A673 (cell line): ENCODE measurements at regions not wholly inside any gene's neighbourhood (a gene's known extent, or its start where the extent isn't known, plus 50 kb on each side); places are given as distances from the start of the nearest gene placed in this dataset.

Source experiments
- BruUV-seq: library from RNA; stranded (reverse); fragments of 400-500 nt; replicated peaks from 2 replicates; lab custom pipeline; 2021; lab: Mats Ljungman, UMichigan
- CTCF ChIA-PET: fragments of 300-600 bp; sonication (Branson Sonifier 250); formaldehyde crosslinking; loops from one replicate; lab custom pipeline; 2022; ENCODE audit warnings: antibody characterized with exemption; lab: Charles Lee
- POLR2A ChIA-PET: fragments of 300-600 bp; sonication (Branson Sonifier 250); formaldehyde crosslinking; loops from one replicate; lab custom pipeline; 2022; ENCODE audit warnings: antibody characterized with exemption; ENCODE audit not compliant: low non-redundant PET; lab: Charles Lee
- DNase-seq: peaks from one replicate; pipeline ENCODE4 v3.0.0-alpha.2; 2015; ENCODE audit warnings: low spot score
- H3K27ac ChIP-seq: fragments of 200-600 bp; sonication (generic); 2 replicates; pipeline ENCODE4 v1.5.1; 2016; ENCODE audit warnings: mixed run types, low read depth, mild to moderate bottlenecking, mixed read lengths, antibody characterized with exemption, low read length; ENCODE audit not compliant: poor library complexity, severe bottlenecking
- H3K27me3 ChIP-seq: fragments of 200-600 bp; sonication (generic); replicated peaks from 2 replicates; pipeline ENCODE4 v1.6.1; 2017; ENCODE audit warnings: mixed run types, low read depth, mild to moderate bottlenecking, mixed read lengths, antibody characterized with exemption, low read length; ENCODE audit not compliant: insufficient read depth, poor library complexity
- H3K36me3 ChIP-seq: fragments of 200-600 bp; sonication (generic); 2 replicates; pipeline ENCODE4 v1.6.1; 2016; ENCODE audit warnings: mixed run types, mild to moderate bottlenecking, mixed read lengths, antibody characterized with exemption, low read length; ENCODE audit not compliant: insufficient read depth, poor library complexity, severe bottlenecking
- H3K4me1 ChIP-seq: fragments of 200-600 bp; sonication (generic); 2 replicates; pipeline ENCODE4 v1.6.1; 2017; ENCODE audit warnings: mixed run types, mild to moderate bottlenecking, mixed read lengths, antibody characterized with exemption, low read length; ENCODE audit not compliant: insufficient read depth, poor library complexity, severe bottlenecking
- H3K4me3 ChIP-seq: fragments of 200-600 bp; sonication (generic); 2 replicates; pipeline ENCODE4 v1.5.1; 2016; ENCODE audit warnings: low read depth, mixed run types, mild to moderate bottlenecking, mixed read lengths, low read length; ENCODE audit not compliant: poor library complexity, severe bottlenecking
- H3K9me3 ChIP-seq: fragments of 200-600 bp; sonication (generic); 2 replicates; pipeline ENCODE4 v1.6.1; 2016; ENCODE audit warnings: mixed run types, low read depth, mild to moderate bottlenecking, mixed read lengths, antibody characterized with exemption, low read length; ENCODE audit not compliant: poor library complexity, severe bottlenecking
- CTCF ChIP-seq: fragments of 300-800, 200-600 bp; sonication (generic); conservative IDR thresholded peaks from 2 replicates; pipeline ENCODE4 v1.5.1; 2017; ENCODE audit warnings: low read depth, mild to moderate bottlenecking, antibody characterized with exemption, low read length, moderate library complexity, mixed read lengths
- EZH2 ChIP-seq: fragments of 200-600 bp; sonication (generic); IDR thresholded peaks from 2 replicates; pipeline ENCODE4 v1.6.1; 2017; ENCODE audit warnings: borderline replicate concordance, low read depth, mild to moderate bottlenecking, mixed read lengths, antibody characterized with exemption, low read length; ENCODE audit not compliant: poor library complexity, severe bottlenecking
- intact Hi-C: fragments of 100-400 bp; cut with micrococcal nuclease; formaldehyde crosslinking; loops from one replicate; pipeline ENCODE4 v1.10.0; 2022; ENCODE audit not compliant: unreplicated experiment

GRCh38 chr15:98266295-98266694, 305.8 kb downstream of the ARRDC4 start:
- DNase-seq = no peak
- CTCF ChIA-PET = no interaction called here
- Histone ChIP-seq H3K27me3 (no peaks in the 10 kb centered on the region), H3K4me1 (no peaks in the 10 kb centered on the region), H3K27ac (no peak overlapping the region), H3K4me3 (no peak overlapping the region), H3K36me3 (no peaks in the 10 kb centered on the region), H3K9me3 (peaks cover 3% of the 10 kb centered on the region)
- TF ChIP-seq EZH2 = no peak
- TF ChIP-seq CTCF = no peak
- intact Hi-C loops = no loop called here
- POLR2A ChIA-PET = no interaction called here
- BruUV-seq = no TSS peak

GRCh38 chr15:98268163-98268562, 307.7 kb downstream of the ARRDC4 start:
- Histone ChIP-seq H3K4me1 (no peaks in the 10 kb centered on the region), H3K27me3 (no peaks in the 10 kb centered on the region), H3K36me3 (no peaks in the 10 kb centered on the region), H3K27ac (no peak overlapping the region), H3K4me3 (no peak overlapping the region), H3K9me3 (peaks cover 3% of the 10 kb centered on the region)
- BruUV-seq = no TSS peak
- no peak for TF ChIP-seq EZH2
- no peak for TF ChIP-seq CTCF
- CTCF ChIA-PET = no interaction called here
- DNase-seq = no peak
- POLR2A ChIA-PET = no interaction called here
- intact Hi-C loops = no loop called here

GRCh38 chr15:98272625-98273024, 312.1 kb downstream of the ARRDC4 start:
- Histone ChIP-seq H3K4me3 (no peak overlapping the region), H3K27ac (no peak overlapping the region), H3K4me1 (no peaks in the 10 kb centered on the region), H3K36me3 (no peaks in the 10 kb centered on the region), H3K27me3 (no peaks in the 10 kb centered on the region), H3K9me3 (no peaks in the 10 kb centered on the region)
- POLR2A ChIA-PET = no interaction called here
- intact Hi-C loops = no loop called here
- DNase-seq = no peak
- TF ChIP-seq CTCF (no peak), EZH2 (no peak)
- CTCF ChIA-PET = no interaction called here
- no TSS peak for BruUV-seq
